Glutamatergic neuron (in vitro differentiated cells): ENCODE measurements at regions not wholly inside any gene's neighbourhood (a gene's known extent, or its start where the extent isn't known, plus 50 kb on each side); places are given as distances from the start of the nearest gene placed in this dataset.

Experiments
- DNase-seq: peaks from one replicate; pipeline ENCODE4 v3.0.0; 2022
- H3K27ac Mint-ChIP-seq: one replicate; pipeline ENCODE4 v1.8.0; 2020; ENCODE audit warnings: mild to moderate bottlenecking, mixed read lengths, inconsistent platforms; ENCODE audit not compliant: unreplicated experiment
- H3K27me3 Mint-ChIP-seq: one replicate; pipeline ENCODE4 v1.8.0; 2020; ENCODE audit warnings: mild to moderate bottlenecking, moderate library complexity, mixed read lengths, inconsistent platforms; ENCODE audit not compliant: unreplicated experiment
- H3K36me3 Mint-ChIP-seq: one replicate; pipeline ENCODE4 v1.8.0; 2020; ENCODE audit warnings: mild to moderate bottlenecking, mixed read lengths, inconsistent platforms; ENCODE audit not compliant: unreplicated experiment
- H3K4me1 Mint-ChIP-seq: one replicate; pipeline ENCODE4 v1.8.0; 2020; ENCODE audit warnings: mild to moderate bottlenecking, low read depth, mixed read lengths, inconsistent platforms; ENCODE audit not compliant: unreplicated experiment
- H3K4me3 Mint-ChIP-seq: one replicate; pipeline ENCODE4 v1.8.0; 2020; ENCODE audit warnings: mild to moderate bottlenecking, mixed read lengths, inconsistent platforms; ENCODE audit not compliant: unreplicated experiment
- H3K9me3 Mint-ChIP-seq: one replicate; pipeline ENCODE4 v1.8.0; 2020; ENCODE audit warnings: mild to moderate bottlenecking, moderate library complexity, mixed read lengths, inconsistent platforms; ENCODE audit not compliant: unreplicated experiment
- TF ChIP-seq, protein P1 (sequence below): fragments of 200-600 bp; sonication (generic); IDR thresholded peaks from one replicate; pipeline ENCODE4 v1.5.0; 2021; ENCODE audit not compliant: partially characterized antibody, unreplicated experiment

DNA sequence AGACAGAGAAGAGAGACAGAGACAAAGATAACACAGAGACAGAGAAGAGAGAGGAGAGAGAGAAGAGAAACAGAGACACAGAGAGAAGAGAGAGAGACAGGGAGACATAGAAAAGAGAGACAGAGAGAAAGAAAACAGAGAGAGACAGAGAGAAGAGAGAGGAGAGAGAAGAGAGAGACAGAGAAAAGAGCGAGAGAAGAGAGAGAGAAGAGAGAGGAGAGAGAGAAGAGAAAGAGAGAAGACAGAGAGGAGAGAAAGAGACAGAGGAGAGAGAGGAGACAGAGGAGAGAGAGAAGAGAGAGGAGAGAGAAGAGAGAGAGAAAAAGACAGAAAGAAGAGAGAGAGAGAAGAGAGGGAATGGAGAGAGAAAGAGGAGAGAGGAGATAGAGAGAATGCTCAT is 601.1 kb upstream of the PRKX start:
- no peaks in the 10 kb centered on the region for H3K36me3 Mint-ChIP-seq
- no peaks in the 10 kb centered on the region for H3K4me1 Mint-ChIP-seq
- no peaks in the 10 kb centered on the region for H3K27me3 Mint-ChIP-seq
- TF ChIP-seq, protein P1, sequence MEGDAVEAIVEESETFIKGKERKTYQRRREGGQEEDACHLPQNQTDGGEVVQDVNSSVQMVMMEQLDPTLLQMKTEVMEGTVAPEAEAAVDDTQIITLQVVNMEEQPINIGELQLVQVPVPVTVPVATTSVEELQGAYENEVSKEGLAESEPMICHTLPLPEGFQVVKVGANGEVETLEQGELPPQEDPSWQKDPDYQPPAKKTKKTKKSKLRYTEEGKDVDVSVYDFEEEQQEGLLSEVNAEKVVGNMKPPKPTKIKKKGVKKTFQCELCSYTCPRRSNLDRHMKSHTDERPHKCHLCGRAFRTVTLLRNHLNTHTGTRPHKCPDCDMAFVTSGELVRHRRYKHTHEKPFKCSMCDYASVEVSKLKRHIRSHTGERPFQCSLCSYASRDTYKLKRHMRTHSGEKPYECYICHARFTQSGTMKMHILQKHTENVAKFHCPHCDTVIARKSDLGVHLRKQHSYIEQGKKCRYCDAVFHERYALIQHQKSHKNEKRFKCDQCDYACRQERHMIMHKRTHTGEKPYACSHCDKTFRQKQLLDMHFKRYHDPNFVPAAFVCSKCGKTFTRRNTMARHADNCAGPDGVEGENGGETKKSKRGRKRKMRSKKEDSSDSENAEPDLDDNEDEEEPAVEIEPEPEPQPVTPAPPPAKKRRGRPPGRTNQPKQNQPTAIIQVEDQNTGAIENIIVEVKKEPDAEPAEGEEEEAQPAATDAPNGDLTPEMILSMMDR: no peak
- H3K27ac Mint-ChIP-seq: no peak overlapping the region
- no peak overlapping the region for H3K4me3 Mint-ChIP-seq
- no peaks in the 10 kb centered on the region for H3K9me3 Mint-ChIP-seq
- DNase-seq: no peak

DNA sequence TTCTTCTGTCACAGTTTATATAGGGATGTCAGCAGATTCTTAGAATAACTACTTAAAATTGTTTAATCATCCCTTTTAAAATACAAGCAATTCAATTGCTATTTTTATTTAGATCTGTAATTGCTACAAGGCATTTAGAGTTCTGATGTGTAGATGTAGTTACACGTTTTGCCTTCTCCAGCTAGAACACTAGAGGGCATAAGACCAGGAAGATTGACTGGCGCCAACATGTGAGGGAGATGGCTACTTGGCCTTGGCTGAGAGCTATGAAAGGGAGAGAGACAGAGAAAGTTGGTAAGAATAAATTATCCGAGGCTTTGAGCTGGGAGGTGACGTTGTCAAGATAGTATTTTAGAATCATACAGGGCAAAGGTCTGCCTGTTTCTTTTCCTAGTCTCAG is 563.7 kb upstream of the PRKX start:
- no peak for DNase-seq
- TF ChIP-seq, protein P1: no peak
- no peaks in the 10 kb centered on the region for H3K9me3 Mint-ChIP-seq

DNA sequence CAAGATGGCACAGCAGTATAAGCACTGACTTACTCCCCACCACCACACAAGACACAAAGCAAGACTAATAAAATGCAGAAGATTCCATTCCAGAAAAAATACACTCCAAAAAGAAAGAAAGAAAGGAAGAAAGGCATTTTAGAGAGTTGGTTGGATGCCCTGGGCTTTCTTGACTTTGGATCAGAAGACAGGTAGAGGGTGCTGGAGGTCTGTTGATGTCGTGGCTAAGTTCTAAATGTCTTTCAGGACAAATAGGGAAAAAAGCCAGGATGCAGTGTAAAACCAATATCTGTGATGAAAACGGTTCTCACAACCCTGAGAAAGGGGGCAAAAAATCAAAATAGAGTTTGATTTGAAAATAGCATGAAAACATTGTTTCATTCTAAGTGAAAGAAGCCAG is 555.2 kb upstream of the PRKX start:
- Mint-ChIP-seq H3K27ac (no peak overlapping the region), H3K27me3 (no peaks in the 10 kb centered on the region), H3K4me1 (no peaks in the 10 kb centered on the region), H3K9me3 (no peaks in the 10 kb centered on the region), H3K36me3 (no peaks in the 10 kb centered on the region), H3K4me3 (no peak overlapping the region)
- no peak for DNase-seq
- TF ChIP-seq, protein P1: no peak

More for the DNA sequence above, 563.7 kb upstream of the PRKX start:
- Mint-ChIP-seq H3K36me3 (no peaks in the 10 kb centered on the region), H3K4me1 (no peaks in the 10 kb centered on the region), H3K27ac (no peak overlapping the region), H3K27me3 (no peaks in the 10 kb centered on the region), H3K4me3 (no peak overlapping the region)

DNA sequence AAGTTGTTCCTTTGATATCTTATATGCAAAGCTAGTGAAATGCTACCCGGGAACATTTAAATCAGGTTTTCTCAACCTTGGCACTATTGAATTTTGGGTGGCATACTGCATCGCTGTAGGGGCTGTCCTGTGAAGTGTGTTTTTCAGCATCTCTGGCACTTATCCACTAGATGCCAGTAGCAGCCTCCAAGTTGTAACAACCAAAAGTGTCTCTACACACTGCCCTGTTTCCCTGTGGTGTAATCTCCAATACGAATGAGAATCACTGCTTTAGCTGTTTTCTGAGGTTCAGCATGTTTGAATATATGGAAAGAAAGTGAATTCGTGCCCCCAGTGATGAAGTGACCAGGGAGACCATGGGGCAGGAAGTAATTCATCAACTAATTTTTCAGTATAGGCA is 551.6 kb upstream of the PRKX start:
- Mint-ChIP-seq H3K27ac (no peak overlapping the region), H3K9me3 (no peaks in the 10 kb centered on the region), H3K4me3 (no peak overlapping the region), H3K27me3 (peaks cover 1% of the 10 kb centered on the region), H3K36me3 (no peaks in the 10 kb centered on the region), H3K4me1 (peaks cover 3% of the 10 kb centered on the region)
- DNase-seq: no peak
- TF ChIP-seq, protein P1: no peak

DNA sequence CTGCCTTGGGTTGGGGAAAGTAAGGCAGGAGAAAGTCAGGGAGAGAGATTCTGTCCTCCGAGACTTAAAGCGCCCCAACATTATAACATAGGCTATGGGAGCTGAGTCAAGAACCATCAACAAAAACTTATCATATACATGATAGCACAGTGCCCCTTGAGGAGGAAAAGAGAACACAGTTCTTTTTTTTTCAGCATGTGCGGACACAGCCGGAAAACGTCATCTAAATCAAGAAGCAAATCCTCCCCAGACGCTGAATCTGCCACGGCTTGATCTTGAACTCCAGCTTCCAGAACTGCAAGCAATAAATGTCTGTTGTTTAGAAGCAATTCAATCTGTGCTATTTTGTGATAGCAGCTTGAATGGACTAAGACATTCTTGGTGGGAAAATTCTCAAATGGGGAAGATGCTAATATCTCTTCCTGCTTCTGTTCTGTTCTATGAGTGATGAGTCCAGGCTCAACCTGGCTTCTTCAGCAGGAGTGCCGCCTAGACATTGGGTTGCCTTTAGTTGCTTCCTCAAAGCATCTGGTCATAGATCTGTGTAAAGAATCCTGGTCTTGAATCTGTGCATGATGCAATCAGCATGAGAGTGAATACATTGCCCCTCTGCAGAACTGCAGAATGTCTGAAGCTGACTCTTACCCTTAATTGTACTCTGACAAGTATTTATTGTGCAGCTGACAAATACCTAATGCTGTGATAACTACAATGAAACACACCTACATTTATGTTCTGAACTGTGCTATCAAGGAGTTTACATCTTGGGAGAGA is 549.8 kb upstream of the PRKX start:
- no peak overlapping the region for H3K27ac Mint-ChIP-seq
- H3K36me3 Mint-ChIP-seq: no peaks in the 10 kb centered on the region
- H3K4me3 Mint-ChIP-seq: peak overlapping the region; percentile 61
- peaks cover 1% of the 10 kb centered on the region for H3K27me3 Mint-ChIP-seq
- TF ChIP-seq, protein P1: peak; percentile 59
- H3K4me1 Mint-ChIP-seq: peaks cover 3% of the 10 kb centered on the region
- no peaks in the 10 kb centered on the region for H3K9me3 Mint-ChIP-seq
- DNase-seq: no peak
